Ovary (tissue), 7 donors: ENCODE measurements at regions not wholly inside any gene's neighbourhood (a gene's known extent, or its start where the extent isn't known, plus 50 kb on each side); places are given as distances from the start of the nearest gene placed in this dataset.

Experiments
- DNase-seq, 5 donors: peaks; one replicate each; pipeline ENCODE4 v3.0.0-alpha.2; 2019 to 2020
- H3K27ac ChIP-seq, 2 donors: fragments of 200-600 bp; one replicate each; pipeline versions ENCODE4 v1.5.1 to v1.8.0; 2019 to 2022
- H3K27me3 ChIP-seq: fragments of 200-600 bp; one replicate; pipeline ENCODE4 v1.8.0; 2022
- H3K36me3 ChIP-seq: fragments of 200-600 bp; sonication (generic); one replicate; pipeline ENCODE4 v1.5.1; 2019
- H3K4me1 ChIP-seq: one replicate; pipeline ENCODE4 v1.8.1; 2013; ENCODE audit warnings: mild to moderate bottlenecking, moderate library complexity; ENCODE audit not compliant: insufficient read depth
- H3K4me3 ChIP-seq: fragments of 200-600 bp; sonication (generic); one replicate; pipeline ENCODE4 v1.5.1; 2017
- H3K9me3 ChIP-seq, 2 donors: fragments of 200-600 bp in 1 of 2; sonication (generic) in 1 of 2; one replicate each; pipeline versions ENCODE4 v1.5.1 to v1.8.1; 2013 to 2019; ENCODE audit warnings: mild to moderate bottlenecking in 1 of 2, moderate library complexity in 1 of 2
- CTCF ChIP-seq, 3 donors: fragments of 450-650 bp in 2 of 3; fragments of 200-600 bp in 1 of 3; IDR thresholded peaks; one replicate each; pipeline versions ENCODE4 v1.5.1 to v1.8.0; 2016 to 2022; ENCODE audit warnings: antibody characterized with exemption in 3 of 3, mild to moderate bottlenecking in 1 of 3
- EP300 ChIP-seq: sonication (generic); formaldehyde crosslinking; IDR thresholded peaks from one replicate; pipeline ENCODE4 v1.6.1; 2017; ENCODE audit warnings: antibody characterized with exemption
- POLR2A ChIP-seq: fragments of 450-650 bp; IDR thresholded peaks from one replicate; pipeline ENCODE4 v1.6.1; 2017; ENCODE audit warnings: antibody characterized with exemption, mild to moderate bottlenecking, moderate library complexity
- WGBS, 3 donors: extraction: QIAGEN DNeasy Blood & Tissue Kit in 1 of 3; methylation state at CpG; one replicate each; pipeline versions ENCODE4 v1.1.5 to v1.1.7; 2013 to 2017; 5-methylcytosine and 5-hydroxymethylcytosine counted together
- intact Hi-C, 4 donors: fragments of 100-400 bp; cut with DNase I; formaldehyde crosslinking; loops; one replicate each; pipeline versions ENCODE4 v1.11.0 to v1.15.1; 2022 to 2023
- donor health status: DM: no; HTN: no; CAD: no; lungs with moderate emphysema.
- donor health status: DM: no; HTN: no; CAD: no.
- donor health status: Bipolar disorder and iron deficiency.
- donor health status: DM: no; HTN: no; CAD: no.
- donor health status: DM: yes; HTN: yes; CAD: no.

- 93 to 98% (median 94%) methylated on average over 2 of the region's 2 CpGs for WGBS, 3 donors
- TF ChIP-seq EP300 = no peak
- TF ChIP-seq POLR2A = no peak
- no peak for TF ChIP-seq CTCF (IDR thresholded peaks at IDR 0.05)
- Histone ChIP-seq H3K36me3 (no peaks in the 10 kb centered on the region), H3K9me3 (no peaks in the 10 kb centered on the region), H3K27me3 (no peaks in the 10 kb centered on the region), H3K4me3 (no peak overlapping the region), H3K4me1 (no peaks in the 10 kb centered on the region), H3K27ac (no peak overlapping the region)
- intact Hi-C loops = no loop called here
- DNase-seq = no peak
Measured at GRCh38 chr3:70763894-70764293, 451.5 kb upstream of the MDFIC2 start.

- Histone ChIP-seq H3K27ac (no peak overlapping the region), H3K9me3 (no peaks in the 10 kb centered on the region), H3K4me1 (no peaks in the 10 kb centered on the region), H3K27me3 (no peaks in the 10 kb centered on the region), H3K4me3 (no peak overlapping the region), H3K36me3 (no peaks in the 10 kb centered on the region)
- 87 to 97% (median 88%) methylated on average over 2 of the region's 2 CpGs for WGBS, 3 donors
- intact Hi-C loops = no loop called here
- no peak for TF ChIP-seq EP300
- no peak for TF ChIP-seq CTCF (IDR thresholded peaks at IDR 0.05)
- no peak for DNase-seq
Measured at GRCh38 chr3:70757658-70758057, 445.2 kb upstream of the MDFIC2 start.

- Histone ChIP-seq H3K9me3 (no peaks in the 10 kb centered on the region), H3K4me3 (no peak overlapping the region), H3K27me3 (no peaks in the 10 kb centered on the region), H3K36me3 (no peaks in the 10 kb centered on the region), H3K4me1 (no peaks in the 10 kb centered on the region), H3K27ac (no peak overlapping the region)
- no peak for DNase-seq
- intact Hi-C loops = no loop called here
- TF ChIP-seq EP300 (no peak), CTCF (IDR thresholded peaks at IDR 0.05) (no peak), POLR2A (no peak)
- 86 to 90% (median 90%) methylated on average over 5 of the region's 5 CpGs for WGBS, 3 donors
Measured at GRCh38 chr3:70755526-70755925, 443.1 kb upstream of the MDFIC2 start.

GRCh38 chr3:70754314-70754713 lies 441.9 kb upstream of the MDFIC2 start:
- Histone ChIP-seq H3K4me3 (no peak overlapping the region), H3K27ac (no peak overlapping the region), H3K27me3 (no peaks in the 10 kb centered on the region), H3K36me3 (no peaks in the 10 kb centered on the region), H3K9me3 (no peaks in the 10 kb centered on the region), H3K4me1 (no peaks in the 10 kb centered on the region)
- intact Hi-C loops = no loop called here
- TF ChIP-seq EP300 (no peak), CTCF (IDR thresholded peaks at IDR 0.05) (no peak), POLR2A (no peak)
- no peak for DNase-seq

GRCh38 chr3:70753572-70753971 lies 441.1 kb upstream of the MDFIC2 start:
- Histone ChIP-seq H3K27me3 (no peaks in the 10 kb centered on the region), H3K4me3 (no peak overlapping the region), H3K27ac (no peak overlapping the region), H3K36me3 (no peaks in the 10 kb centered on the region), H3K9me3 (no peaks in the 10 kb centered on the region), H3K4me1 (no peaks in the 10 kb centered on the region)
- DNase-seq = no peak
- intact Hi-C loops = no loop called here
- 85 to 88% (median 87%) methylated on average over 3 of the region's 3 CpGs for WGBS, 3 donors
- no peak for TF ChIP-seq EP300
- no peak for TF ChIP-seq POLR2A
- TF ChIP-seq CTCF (IDR thresholded peaks at IDR 0.05) = no peak
